ENCODE measurements at regions not wholly inside any gene's neighbourhood (a gene's known extent, or its start where the extent isn't known, plus 50 kb on each side); places are given as distances from the start of the nearest gene placed in this dataset.
A peak's percentile ranks its signal among the peaks of the same experiment; 100 is the strongest.

DNA sequence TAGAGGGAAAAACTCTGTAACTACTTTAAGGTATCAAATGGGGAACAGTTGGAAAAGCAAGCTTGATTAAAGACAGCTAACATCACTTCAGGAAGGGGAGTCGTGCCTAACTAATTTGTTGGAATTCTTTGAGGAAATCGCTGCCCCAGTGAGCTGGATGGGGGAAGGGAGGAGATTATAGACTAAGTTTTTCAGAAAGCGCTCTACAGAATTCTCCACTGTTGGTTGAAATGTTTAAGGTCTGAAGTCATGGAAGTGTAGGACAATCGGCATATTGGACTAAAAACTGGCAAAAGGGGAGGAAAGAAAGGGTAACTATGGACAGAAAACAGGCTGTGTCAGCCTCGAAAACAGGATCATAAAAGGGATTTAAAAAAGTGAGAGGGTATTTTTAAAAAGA, 229.9 kb upstream of the HMGA2 start:
- peaks cover 29% of the 10 kb centered on the region; the same call in 1 of the 2 replicates for H3K79me2 ChIP-seq (ENCODE audit: insufficient read depth)
- peaks cover 0 to 60% of the 10 kb centered on the region in 2 experiments; a peak in 3 of 4 replicates for H3K4me1 ChIP-seq (ENCODE audit: control insufficient read depth in 1 of 2, insufficient read depth in 2 of 2, low read depth in 1 of 2, low read length in 1 of 2)
- CTCF ChIA-PET, result interaction anchor here (1.0 kb wide), 1 partner anchor 8 kb away, joined by 3 read pairs; no protein-coding TSS in a partner anchor
- peaks cover 29% of the 10 kb centered on the region for H3F3A ChIP-seq (replicated peaks; ENCODE audit: insufficient read depth)
- no peak for DNase-seq
- H3K27me3 ChIP-seq (ENCODE audit: insufficient read depth), result no peaks in the 10 kb centered on the region
- H3K4me2 ChIP-seq, result peak overlapping the region; percentile 42; the same call in 1 of the 2 replicates
- peak overlapping the region; percentile 72 to 89; a peak in 3 of 4 replicates for H3K27ac ChIP-seq (ENCODE audit: low read depth in 2 of 2, low read length in 1 of 2)
- H3K9me2 ChIP-seq, result no peaks in the 10 kb centered on the region
- H3K36me3 ChIP-seq (replicated peaks in 1 of 2; ENCODE audit: control insufficient read depth in 1 of 2, insufficient read depth in 2 of 2, low read length in 1 of 2), result peaks cover 0 to 3% of the 10 kb centered on the region in 2 experiments
- no peak overlapping the region for H2AFZ ChIP-seq (ENCODE audit: low read depth)
- WGBS (ENCODE audit: low lambda C conversion rate), result 27% methylated on average over 5 of the region's 5 CpGs
- no peaks in the 10 kb centered on the region for H3K9me3 ChIP-seq
- H3K9ac ChIP-seq, result peak overlapping the region; percentile 38
- POLR2A ChIA-PET, result no interaction called here
- TF ChIP-seq TCF12 (IDR thresholded peaks at IDR 0.05) (peak; percentile 12; the same call in 1 of the 2 replicates), EZH2phosphoT487 (IDR thresholded peaks at IDR 0.05; ENCODE audit: borderline replicate concordance, low read depth) (no peak)
- no peak overlapping the region for H3K4me3 ChIP-seq (ENCODE audit: low read depth in 2 of 2, low read length in 1 of 2)
- no peaks in the 10 kb centered on the region for H4K20me1 ChIP-seq (ENCODE audit: insufficient read depth)

DNA sequence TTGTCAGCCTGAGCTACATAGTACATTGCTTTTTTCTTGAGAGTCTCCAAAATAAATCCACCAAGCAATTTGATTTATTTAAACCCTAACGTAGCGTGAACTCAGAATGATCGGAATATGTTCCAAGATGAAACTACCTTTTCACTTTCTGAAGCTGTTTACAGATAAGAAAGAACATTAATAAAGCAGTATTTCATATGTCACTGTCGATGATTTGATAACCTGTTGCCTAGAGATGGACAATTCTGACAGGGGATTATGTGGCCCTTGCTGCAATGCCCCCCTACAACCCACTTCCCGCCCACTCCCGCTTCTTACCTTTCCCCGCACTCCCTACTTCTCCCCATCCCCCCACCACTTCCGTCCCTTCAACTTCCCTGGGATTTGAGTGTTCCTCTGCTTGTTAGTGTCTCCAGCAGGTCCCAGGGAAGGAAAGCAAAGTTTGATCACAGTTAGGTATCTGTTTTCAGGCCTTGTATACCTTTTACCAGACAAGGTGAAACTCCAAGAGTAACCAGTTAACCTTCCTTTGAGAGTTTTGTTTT, 229.2 kb upstream of the HMGA2 start:
- CTCF ChIA-PET, result no interaction called here
- Histone ChIP-seq H2AFZ (ENCODE audit: low read depth) (no peak overlapping the region), H3K9ac (peak overlapping the region; percentile 38), H3K36me3 (replicated peaks in 1 of 2; ENCODE audit: control insufficient read depth in 1 of 2, insufficient read depth in 2 of 2, low read length in 1 of 2) (peaks cover 0 to 3% of the 10 kb centered on the region in 2 experiments), H3K9me2 (no peaks in the 10 kb centered on the region), H3F3A (replicated peaks; ENCODE audit: insufficient read depth) (peaks cover 25% of the 10 kb centered on the region), H3K27ac (ENCODE audit: low read depth in 2 of 2, low read length in 1 of 2) (peak overlapping the region; percentile 72 to 89; a peak in 3 of 4 replicates), H3K27me3 (ENCODE audit: insufficient read depth) (no peaks in the 10 kb centered on the region), H3K4me2 (peak overlapping the region; percentile 42; the same call in 1 of the 2 replicates), H3K9me3 (no peaks in the 10 kb centered on the region), H3K79me2 (ENCODE audit: insufficient read depth) (peaks cover 31% of the 10 kb centered on the region; the same call in 1 of the 2 replicates), H4K20me1 (ENCODE audit: insufficient read depth) (no peaks in the 10 kb centered on the region), H3K4me3 (ENCODE audit: low read depth in 2 of 2, low read length in 1 of 2) (no peak overlapping the region), H3K4me1 (ENCODE audit: control insufficient read depth in 1 of 2, insufficient read depth in 2 of 2, low read depth in 1 of 2, low read length in 1 of 2) (peaks cover 0 to 60% of the 10 kb centered on the region in 2 experiments; a peak in 3 of 4 replicates)
- no peak for DNase-seq
- POLR2A ChIA-PET, result no interaction called here
- WGBS (ENCODE audit: low lambda C conversion rate), result 58% methylated on average over 8 of the region's 8 CpGs
- TF ChIP-seq SMC3 (IDR thresholded peaks at IDR 0.05; ENCODE audit: low read depth, low read length) (no peak), SIN3A (IDR thresholded peaks at IDR 0.05; ENCODE audit: borderline replicate concordance, low read depth, low read length) (no peak), TCF12 (IDR thresholded peaks at IDR 0.05) (no peak), CHD2 (IDR thresholded peaks at IDR 0.05; ENCODE audit: low read length, partially characterized antibody) (no peak), RXRA (IDR thresholded peaks at IDR 0.05; ENCODE audit: borderline replicate concordance, low read depth) (no peak), FOXJ3 (CRISPR knock-in tag; IDR thresholded peaks at IDR 0.05) (no peak)
- TF ChIP-seq, protein P1, sequence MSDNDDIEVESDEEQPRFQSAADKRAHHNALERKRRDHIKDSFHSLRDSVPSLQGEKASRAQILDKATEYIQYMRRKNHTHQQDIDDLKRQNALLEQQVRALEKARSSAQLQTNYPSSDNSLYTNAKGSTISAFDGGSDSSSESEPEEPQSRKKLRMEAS (IDR thresholded peaks at IDR 0.05; ENCODE audit: low read depth), result no peak
- TF ChIP-seq, protein P2, sequence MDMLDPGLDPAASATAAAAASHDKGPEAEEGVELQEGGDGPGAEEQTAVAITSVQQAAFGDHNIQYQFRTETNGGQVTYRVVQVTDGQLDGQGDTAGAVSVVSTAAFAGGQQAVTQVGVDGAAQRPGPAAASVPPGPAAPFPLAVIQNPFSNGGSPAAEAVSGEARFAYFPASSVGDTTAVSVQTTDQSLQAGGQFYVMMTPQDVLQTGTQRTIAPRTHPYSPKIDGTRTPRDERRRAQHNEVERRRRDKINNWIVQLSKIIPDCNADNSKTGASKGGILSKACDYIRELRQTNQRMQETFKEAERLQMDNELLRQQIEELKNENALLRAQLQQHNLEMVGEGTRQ (IDR thresholded peaks at IDR 0.05; ENCODE audit: borderline replicate concordance, low read depth, low read length), result no peak

Measured in SK-N-SH (cell line).